Esophagus squamous epithelium (tissue), 4 donors: ENCODE measurements at regions not wholly inside any gene's neighbourhood (a gene's known extent, or its start where the extent isn't known, plus 50 kb on each side); places are given as distances from the start of the nearest gene placed in this dataset.

Source experiments
- CTCF ChIP-seq, 6 experiments: fragments of 450-650 bp in 4 of 6; fragments of 200-600 bp in 2 of 6; sonication (generic) in 2 of 6; IDR thresholded peaks; one replicate each; pipeline ENCODE4 v1.5.1; 2016 to 2019; ENCODE audit warnings: antibody characterized with exemption in 6 of 6, mild to moderate bottlenecking in 4 of 6, moderate library complexity in 4 of 6
- POLR2A ChIP-seq, 4 donors: fragments of 450-650 bp; IDR thresholded peaks; one replicate each; pipeline ENCODE4 v1.6.1; 2017; ENCODE audit warnings: antibody characterized with exemption in 4 of 4, mild to moderate bottlenecking in 4 of 4, moderate library complexity in 3 of 4

GRCh38 chr20:22928679-22929078 is 106.4 kb upstream of the SSTR4 start:
- TF ChIP-seq CTCF (IDR thresholded peaks at IDR 0.05): no peak
- TF ChIP-seq POLR2A (IDR thresholded peaks at IDR 0.05): no peak
